HT1080 (cell line): ENCODE measurements at regions not wholly inside any gene's neighbourhood (a gene's known extent, or its start where the extent isn't known, plus 50 kb on each side); places are given as distances from the start of the nearest gene placed in this dataset.
"Not testable (repeated sequence)": the region's sequence is repeated elsewhere in the genome, so short reads cannot be mapped to it uniquely, and the experiment has no call there.

Experiments
- DNase-seq: peaks from one replicate; pipeline ENCODE4 v3.0.0-alpha.2; 2015; ENCODE audit warnings: low read depth

DNA sequence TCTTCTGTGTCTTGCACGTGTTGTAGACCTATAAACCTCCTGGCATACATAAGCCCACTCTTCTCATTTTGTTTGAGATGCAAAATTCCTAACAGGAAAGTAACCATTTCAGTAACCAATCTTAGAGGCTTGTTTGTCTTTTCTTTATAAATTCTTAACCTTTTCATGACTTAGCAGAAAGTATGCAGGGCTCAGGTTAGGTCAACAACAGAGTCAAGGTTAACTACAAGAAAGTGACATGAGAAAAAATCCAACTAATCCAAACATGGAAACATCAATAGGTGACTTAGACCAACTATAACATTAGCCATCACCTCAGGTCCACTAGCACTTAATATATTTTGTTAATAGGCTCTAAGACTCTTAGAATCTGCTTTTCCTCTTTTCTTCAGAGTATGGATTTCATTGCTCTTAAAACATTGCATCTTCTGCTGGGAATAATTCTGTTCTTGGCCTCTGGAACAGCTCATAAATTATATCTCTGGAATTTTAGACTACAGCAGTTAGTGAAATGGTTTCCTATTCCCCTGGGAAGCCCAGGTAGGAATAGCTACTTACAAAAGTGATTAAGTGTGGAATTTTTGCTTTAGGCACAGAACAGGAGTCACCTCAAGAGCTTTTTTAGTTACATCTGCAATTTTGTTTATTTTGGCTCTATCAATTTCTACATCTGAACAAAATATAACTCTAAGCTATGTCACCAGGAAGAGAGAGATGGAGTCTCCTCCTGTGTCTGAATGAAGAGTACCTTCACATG, 155.3 kb upstream of the ANKRD55 start:
- DNase-seq, result no peak

DNA sequence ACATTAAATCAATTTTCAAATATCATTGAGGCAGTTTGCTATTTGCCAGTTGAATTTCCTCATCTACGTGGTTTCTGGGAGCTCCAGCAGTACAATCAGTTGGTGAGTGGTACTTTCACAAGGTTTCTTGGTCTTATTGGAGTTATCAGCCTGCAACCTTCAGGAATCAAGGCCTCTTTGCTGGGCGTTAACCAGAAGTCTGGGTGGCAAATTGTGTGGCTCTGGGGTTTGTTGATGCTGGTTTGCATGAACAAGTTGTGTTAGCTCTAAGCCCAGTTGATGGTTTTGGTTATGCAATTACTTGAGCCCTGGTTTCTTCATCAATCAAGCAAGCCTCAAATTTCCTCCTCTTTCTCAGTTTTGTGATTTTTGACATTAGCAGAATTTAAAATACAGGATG, 152.9 kb upstream of the ANKRD55 start:
- DNase-seq, result no peak

DNA sequence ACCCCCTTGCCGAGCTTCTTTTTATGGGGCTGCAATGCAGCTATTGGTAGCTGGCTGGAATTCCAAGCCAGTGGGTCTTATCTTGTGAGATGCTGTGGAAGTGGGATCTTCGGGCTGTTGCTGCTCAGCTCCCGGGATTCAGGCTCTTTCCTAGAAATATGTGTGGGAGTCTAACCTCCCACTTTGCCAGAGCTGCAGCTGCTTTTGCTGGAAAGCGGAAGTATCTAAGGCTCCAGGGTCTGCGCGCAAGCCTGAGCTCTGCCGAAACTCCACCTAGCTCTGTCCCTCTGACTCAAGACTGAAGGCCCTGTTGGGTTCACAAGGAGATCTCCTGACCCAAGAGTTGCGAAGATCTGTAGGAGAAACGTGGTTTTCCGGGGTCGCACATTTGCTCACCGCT, 151.1 kb upstream of the ANKRD55 start:
- no peak for DNase-seq

DNA sequence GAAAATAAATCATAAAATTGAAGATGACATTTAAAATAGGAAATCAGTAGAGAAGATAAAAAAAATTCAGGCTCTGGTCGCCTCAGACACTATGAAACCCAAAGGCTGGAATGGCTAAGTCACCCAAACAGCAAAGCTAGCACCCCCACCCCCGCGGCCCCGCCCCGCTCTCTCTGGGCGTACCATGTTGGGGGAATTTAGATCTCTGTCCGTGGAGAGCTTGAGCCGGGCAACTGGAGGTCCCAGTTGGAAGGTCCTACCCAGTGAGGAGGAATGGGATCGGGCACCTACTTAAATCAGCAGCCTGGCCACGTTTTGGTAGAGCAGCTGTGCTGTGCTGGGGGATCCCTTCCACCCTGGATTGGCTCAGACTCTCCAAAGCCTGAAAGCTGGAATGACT, 150.6 kb upstream of the ANKRD55 start:
- no peak for DNase-seq

DNA sequence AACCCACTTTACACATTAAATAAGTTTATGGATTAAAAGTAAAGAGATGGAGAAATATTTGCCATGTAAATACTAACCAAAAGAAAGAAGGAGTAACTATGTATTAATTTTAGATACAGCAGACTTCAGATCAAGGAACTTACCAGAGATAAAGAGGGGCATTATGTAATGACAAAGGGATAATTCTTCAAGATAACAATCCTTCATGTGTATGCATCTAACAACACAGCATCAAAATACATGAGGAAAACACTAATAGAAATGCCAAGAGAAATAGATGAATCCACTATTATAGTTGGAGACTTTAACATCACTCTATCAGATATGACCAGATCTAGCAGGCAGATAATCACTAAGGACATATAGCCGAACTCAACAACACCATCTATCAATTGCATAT, 149.8 kb upstream of the ANKRD55 start:
- no peak for DNase-seq

DNA sequence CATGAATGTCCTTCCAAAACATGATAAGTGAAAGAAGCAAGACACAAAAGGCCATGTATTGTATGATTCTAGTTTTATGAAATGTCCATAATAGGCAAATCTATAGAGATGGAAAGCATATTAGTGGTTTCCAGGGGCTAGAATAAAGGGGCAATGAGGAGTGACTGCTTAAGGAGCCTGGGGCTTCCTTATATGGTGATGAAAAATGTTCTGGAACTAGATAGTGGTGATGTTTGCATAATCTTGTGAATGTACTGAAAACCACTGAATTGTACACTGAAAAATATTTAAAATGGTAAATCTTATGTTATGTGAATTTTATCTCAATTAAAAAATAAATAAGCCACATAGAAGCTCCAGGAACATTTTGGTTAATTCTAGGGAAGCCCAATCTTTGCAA, 144.4 kb upstream of the ANKRD55 start:
- no peak for DNase-seq

DNA sequence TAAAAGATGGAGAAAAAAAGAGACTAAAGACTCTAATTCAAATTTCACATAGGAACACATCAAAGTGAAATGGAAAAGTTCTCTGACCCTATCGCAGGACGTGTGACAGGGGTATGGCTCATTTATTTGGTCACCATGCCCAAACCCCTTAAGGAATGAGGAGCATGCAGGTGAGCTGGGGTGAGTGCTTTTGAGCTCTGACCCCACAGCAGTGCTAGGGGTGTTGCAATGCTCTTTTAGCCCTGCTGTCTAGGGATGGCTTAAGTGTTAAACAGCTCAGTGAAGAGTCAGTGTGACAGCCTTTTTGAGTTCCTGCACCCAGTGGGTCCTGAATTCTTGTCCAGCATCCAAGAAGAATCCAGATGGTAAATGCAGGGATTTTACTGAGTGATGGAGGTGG, 143.0 kb upstream of the ANKRD55 start:
- DNase-seq, result no peak

DNA sequence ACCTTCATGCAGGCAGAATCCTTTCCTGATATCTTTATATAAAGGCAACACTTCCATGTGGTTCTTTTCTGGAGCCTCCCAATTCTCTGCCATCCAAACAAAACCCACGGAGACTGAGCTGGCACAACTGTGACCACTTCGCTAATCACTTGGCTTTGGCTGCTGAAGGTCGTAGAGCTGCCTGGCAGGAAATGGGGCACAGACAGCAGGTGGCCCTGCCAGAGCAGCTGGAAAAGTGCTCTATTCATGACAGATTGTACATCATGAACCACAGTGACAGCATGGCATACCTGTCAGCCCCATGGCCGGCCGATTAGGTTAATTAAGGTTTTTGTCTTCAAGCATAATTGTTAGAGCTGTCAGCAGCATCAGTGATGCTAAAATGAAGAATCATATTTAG, 141.9 kb upstream of the ANKRD55 start:
- DNase-seq, result no peak

DNA sequence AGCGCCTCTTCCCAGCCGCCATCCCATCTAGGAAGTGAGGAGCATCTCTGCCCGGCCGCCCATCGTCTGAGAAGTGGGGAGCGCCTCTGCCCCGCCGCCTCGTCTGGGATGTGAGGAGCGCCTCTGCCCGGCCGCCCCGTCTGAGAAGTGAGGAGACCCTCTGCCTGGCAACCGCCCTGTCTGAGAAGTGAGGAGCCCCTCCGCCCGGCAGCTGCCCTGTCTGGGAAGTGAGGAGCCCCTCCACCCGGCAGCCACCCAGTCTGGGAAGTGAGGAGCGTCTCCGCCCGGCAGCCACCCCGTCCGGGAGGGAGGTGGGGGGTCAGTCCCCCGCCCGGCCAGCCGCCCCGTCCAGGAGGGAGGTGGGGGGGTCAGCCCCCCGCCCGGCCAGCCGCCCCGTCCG, 139.4 kb upstream of the ANKRD55 start:
- not testable (repeated sequence) for DNase-seq

DNA sequence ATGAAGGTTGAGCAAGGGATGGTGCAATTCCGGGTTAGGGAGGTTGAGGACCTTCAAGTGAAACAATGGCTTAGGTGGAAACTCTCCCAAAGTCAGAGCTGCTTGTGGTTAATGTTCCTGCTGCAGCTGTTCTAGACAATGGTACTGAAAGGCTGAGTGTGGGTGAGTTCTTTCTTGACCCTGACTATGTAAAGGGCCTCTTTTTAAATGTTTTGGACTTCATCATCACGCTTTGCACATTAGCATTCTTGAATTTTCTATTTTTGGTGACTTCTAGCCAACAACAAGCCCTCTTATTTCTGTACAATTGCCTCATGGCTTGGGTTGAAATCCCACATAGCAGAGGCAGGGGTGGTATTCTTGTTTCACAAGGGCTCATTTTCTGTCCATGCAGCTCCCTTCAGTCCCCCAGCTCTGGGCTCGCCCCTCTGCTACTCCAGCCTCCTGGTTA, 136.3 kb upstream of the ANKRD55 start:
- no peak for DNase-seq

DNA sequence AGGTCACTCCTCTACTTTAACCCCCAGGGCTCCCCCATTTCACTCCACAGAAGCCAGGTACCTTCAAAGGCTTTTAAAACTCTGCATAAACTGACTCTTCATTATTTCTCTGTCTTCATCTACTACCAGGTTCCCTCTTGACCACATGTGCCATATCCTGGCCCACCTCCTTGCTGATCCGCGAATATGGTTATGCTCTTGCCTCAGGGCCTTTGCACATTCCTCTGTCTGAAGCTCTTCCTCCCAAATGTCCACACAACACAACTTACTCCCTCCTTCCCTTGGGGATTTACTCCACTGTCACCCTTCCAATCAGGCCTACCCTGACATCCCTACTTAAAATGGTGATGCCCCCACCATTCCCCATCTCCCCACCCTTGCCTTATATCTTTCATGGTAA, 134.6 kb upstream of the ANKRD55 start:
- DNase-seq, result no peak

DNA sequence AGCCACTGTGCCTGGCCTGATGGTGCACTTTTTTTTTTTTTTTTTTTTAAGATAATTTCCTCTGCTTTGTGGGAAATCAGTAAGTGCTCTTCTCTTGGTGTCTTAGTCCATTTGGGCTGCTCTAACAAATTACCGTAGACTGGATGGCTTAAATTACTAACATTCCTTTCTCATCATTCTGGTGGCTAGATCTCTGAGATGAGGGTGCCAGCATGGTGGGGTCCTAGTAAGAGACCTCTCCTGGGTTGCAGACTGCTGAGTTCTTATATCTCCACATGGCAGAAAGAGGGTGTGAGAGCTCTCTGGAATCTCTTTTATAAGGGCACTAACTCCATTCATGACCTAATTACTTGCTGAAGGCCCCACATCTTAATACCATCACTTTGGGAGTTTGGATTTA, 133.9 kb upstream of the ANKRD55 start:
- no peak for DNase-seq

DNA sequence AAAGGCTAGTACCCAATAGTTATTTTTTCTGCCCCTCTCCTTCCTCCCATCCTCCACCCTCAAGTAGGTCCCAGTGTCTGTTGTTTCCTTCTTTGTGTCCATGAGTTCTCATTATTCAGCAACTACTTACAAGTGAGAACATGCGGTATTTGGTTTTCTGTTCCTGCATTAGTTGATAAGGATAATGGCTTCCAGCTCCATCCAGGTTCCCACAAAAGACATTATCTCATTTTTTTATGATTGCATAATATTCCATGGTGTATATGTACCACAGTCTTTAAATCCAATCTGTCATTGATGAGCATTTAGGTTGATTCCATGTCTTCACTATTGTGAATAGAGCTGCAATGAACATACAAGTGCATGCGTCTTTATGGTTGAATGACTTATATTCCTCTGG, 128.3 kb upstream of the ANKRD55 start:
- no peak for DNase-seq

DNA sequence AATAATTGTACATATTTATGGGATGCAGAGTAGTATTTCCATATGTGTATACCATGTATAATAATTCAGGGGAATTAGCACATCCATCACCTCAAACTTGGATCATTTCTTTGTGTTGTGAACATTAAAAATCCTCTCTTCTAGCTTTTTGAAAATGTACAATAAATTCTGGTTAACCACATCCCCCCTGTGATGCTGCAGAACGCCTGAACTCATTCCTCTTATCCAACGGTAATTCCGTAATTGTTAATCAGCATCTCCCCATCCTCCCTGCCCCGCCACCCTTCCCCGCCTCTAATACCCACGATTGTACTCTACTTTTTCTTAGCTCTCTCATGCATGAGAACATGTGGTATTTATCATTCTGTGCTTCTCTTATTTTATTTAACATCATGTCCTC, 127.7 kb upstream of the ANKRD55 start:
- DNase-seq, result peak; percentile 9

DNA sequence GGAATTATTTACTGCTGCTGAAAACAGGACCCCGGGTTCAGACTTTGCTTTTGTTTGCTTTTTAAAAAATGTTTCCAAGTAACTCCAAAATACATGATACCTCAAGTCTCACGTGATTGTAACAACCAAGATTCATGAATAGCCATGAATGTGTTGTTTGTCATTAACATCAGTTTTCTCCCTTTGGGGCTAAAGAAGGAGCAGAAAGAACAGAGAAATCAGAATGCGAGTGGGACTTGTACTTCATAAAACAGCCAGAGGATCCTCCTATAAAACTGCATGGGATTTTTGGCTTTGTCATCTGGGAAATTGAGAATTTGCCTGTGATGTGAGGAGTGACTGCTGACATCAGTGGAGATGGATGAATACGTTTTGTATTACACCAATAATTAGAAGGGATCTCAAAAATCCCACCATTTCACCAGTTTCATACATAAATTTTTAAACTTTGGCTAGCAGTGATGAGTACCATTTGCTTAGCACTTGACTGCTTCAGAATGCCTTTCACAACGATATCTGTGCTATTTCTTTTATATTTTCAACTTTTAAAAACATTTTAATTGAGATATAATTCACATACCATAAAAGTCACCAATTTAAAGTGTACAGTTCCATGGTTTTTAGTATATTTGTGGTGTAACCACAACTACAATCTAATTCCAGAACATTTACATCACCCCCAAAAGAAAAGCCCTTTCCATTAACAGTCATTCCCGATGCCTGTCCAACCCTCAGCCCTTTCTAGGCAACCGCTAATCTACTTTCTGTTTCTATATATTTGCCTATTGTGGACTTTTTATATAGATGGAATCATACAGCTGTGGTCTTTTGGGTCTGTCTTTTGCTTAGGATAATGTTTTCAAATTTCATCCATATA, 126.9 kb upstream of the ANKRD55 start:
- no peak for DNase-seq

DNA sequence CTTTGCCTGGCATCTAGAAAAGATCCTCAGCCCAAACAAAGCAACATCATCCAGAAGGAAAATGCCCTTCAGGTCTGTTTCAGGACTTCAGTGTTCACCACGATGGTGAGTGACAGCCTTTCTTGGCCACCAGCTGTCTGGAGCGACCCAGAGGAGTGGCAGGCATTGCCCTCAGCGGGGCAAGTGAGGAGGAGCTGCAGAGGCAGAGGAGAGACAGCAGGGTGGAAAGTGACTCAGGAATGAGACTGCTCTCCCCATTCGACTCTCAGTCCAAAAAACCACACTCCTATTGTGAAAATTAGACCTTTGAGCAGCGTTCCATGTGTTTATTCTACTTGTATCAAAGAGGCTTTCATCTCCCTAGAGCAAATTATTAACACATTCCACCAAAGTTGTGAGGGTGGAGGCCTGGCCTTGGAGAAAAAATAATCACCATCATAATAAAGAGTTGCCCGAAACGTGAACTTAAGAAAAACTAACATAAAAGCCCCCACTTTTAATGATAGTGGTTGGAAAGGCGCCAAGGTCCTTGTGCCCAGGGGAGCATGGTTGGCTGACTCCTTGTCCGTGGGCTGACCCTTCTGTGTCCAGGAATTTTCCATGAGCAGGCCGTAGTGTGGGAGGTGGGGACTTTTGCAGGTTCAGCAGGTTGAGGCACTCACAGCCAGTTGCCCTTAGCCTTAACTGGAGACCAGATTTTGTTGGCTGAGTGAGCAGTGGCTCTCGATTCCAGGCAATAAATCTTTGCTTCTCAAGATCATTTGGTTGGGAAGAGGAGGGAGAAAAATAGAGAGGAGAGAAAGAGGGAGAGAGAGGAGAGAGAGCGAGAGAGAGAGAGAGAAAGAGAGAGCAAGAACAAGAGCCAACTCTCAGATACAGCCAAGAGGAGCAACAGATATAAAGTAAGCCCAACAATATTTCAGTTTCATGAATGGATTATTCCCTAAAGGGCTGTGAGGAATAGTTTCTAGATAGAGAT, 125.9 kb upstream of the ANKRD55 start:
- DNase-seq, result peak; percentile 42

DNA sequence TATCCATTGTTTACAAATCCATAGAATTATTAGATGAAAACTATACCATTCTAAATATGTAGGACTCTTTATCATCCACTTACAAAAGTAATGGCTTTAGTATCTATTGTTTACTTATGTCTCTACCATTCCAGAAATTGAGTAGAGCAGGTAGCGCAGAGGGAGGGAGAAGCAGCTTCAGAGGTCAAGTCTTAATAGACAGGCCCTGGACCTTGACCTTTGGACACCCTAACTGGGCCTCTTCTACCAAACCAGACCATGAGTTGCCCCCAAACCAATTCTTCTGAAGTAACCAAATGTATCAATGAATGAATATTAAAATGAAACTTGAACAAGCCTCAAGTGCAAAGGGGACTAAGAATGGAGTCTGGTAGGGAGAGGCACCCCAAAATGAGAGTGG, 124.9 kb upstream of the ANKRD55 start:
- DNase-seq, result no peak

DNA sequence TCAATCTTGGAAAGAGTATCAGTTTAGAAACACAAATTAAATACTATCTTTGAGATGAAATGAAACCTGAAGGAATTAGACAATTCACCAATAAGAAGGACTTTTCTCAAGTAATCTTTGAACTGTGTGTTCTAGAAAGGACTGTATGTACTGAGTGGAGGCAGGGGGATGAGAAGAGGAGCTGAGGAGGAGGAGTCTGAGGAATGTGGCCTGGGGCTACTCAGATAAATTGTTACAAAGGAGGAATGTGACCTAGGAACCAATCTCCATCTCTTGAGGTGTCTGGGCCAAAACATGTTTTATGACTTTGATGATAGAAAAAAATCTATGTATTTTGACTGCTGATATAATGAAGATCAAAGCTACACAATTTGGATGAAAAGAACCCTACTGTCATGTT, 124.3 kb upstream of the ANKRD55 start:
- DNase-seq, result no peak

DNA sequence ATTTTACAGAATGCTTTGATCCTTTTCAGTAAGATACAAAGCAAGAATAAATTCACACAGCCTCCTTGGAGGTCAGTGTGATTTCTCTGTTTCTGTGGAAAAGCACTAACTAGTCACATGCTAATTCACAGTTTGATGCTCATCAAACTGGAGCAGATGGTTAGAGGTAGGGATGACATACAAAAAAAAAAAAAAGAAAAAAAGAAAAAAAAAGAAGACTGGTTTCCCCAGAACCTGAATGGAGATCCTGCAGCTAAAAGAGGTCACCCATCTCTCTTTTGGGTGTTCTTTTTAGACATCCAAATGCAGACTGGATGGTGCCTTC, 123.7 kb upstream of the ANKRD55 start:
- DNase-seq, result no peak

DNA sequence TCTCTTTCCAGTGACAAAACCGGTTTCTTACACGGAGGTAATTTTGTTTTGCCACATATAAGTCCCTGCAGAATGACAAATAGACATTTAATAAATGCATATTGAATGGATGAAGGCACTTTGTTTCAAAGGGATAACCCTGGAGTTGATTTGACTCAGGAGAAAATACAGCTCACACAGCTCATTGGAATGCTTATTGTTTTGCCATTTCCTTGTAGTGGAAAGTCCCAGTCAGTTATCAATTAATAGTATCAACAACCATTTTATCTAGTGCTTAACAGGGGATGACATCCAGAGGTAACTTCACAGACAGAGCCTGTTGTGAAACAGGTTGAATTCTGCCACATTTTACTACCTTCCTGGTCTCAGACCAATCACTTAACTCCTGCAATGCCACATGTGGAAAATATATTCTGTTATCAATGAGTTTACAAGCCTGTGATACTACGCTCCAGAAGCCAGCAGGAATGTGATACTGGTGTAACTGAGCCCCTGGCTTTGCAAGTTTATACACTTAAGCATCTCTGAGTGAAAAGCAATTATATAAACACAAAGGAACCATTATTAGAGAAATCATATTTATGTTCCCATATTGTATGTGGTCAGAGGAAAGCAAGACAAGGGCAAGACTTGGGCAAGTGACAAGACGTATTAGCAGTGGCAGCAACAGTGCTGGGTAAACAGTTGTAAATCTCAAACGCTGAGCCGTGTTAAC, 123.1 kb upstream of the ANKRD55 start:
- no peak for DNase-seq

DNA sequence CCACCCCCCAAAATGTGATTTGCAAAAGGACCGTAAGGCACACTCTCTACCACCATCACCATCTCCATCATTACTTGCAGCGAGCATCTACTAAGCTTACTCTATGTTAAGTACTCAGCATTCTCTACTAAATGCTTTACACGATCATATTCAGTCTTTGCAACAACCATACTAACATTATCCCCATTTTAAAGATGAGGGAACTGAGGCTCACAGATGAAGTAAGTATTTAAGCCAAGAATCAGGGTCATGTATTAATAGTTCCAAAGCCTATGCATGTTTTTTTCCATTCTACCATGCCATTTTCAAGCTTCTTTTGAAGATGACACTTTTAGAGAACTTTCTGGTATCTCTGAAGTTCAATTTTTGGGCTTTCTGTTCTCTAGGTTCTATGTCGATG, 121.7 kb upstream of the ANKRD55 start:
- no peak for DNase-seq
